SK-N-MC (cell line): ENCODE measurements at regions not wholly inside any gene's neighbourhood (a gene's known extent, or its start where the extent isn't known, plus 50 kb on each side); places are given as distances from the start of the nearest gene placed in this dataset.

ENCODE experiments used
- EZH2 ChIP-seq: fragments of 200-600 bp; sonication (generic); IDR thresholded peaks from one replicate; pipeline ENCODE4 v1.6.1; 2017; ENCODE audit warnings: antibody characterized with exemption
- FOXP2 ChIP-seq: optimal IDR thresholded peaks from 2 replicates; pipeline ENCODE3; 2011; ENCODE audit warnings: mild to moderate bottlenecking, moderate library complexity; ENCODE audit not compliant: insufficient read depth; ENCODE audit errors: extremely low read length, control extremely low read depth
- POLR2AphosphoS5 ChIP-seq: IDR thresholded peaks from 2 replicates; pipeline ENCODE4 v1.6.1; 2012; ENCODE audit warnings: mild to moderate bottlenecking, low read depth, low read length, borderline replicate concordance

GRCh38 chr3:1823867-1824266 lies 274.8 kb upstream of the CNTN4 start:
- TF ChIP-seq EZH2 (no peak), POLR2AphosphoS5 (no peak), FOXP2 (no peak)
